GM18498 (cell line): ENCODE measurements at regions not wholly inside any gene's neighbourhood (a gene's known extent, or its start where the extent isn't known, plus 50 kb on each side); places are given as distances from the start of the nearest gene placed in this dataset.

ENCODE experiments used
- ATAC-seq: cut with Tn5 transposase; IDR thresholded peaks from one replicate; pipeline ENCODE4 v1.9.1; 2021; ENCODE audit warnings: mild to moderate bottlenecking, moderate library complexity; ENCODE audit not compliant: unreplicated experiment

DNA sequence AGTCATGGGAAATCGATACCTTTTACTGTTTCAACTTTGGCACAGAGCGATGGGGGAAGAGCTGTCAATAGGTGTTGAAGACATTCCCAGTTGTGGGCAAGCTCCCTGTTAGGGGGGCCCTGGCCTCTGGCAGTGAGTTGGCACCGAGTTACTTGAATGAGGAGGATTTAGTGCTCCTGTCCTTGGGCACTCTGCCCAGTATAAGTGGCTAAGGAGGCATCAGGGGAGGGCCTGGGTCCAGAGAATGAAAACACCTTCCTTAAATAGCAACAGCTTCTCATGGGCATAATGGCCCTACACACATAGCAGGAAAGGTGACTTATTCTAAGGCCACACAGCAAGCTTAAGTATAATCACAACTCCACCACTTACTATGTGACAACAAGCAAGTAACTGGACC, 664.4 kb downstream of the PTPRU start:
- no peak for ATAC-seq

DNA sequence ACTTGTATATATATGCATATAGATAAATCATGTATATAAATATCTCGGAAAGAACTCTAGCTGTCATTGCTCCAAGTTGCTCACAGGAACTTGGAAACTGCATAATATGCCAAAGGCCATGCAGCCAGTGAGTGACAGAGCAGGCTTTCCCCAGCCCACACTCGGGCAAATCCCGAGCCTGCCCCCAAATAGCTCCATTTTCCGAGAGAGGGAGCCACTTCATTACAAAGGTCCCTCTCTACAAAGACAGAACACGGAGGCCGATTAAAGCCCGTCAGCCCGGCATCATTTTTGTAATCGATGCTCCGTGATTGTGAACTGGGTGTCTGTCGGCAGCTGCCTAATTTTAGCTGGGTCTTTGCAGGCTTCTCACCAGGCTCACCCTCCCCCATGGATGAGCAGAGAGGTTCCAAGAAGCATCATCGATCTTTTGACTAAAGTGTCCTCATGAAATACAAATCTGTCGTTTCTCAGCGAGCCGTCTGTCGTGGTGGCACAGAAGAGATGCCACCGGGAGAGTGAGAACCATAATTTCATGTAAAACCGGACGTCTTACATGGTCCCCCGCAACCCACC, 663.9 kb downstream of the PTPRU start:
- no peak for ATAC-seq

DNA sequence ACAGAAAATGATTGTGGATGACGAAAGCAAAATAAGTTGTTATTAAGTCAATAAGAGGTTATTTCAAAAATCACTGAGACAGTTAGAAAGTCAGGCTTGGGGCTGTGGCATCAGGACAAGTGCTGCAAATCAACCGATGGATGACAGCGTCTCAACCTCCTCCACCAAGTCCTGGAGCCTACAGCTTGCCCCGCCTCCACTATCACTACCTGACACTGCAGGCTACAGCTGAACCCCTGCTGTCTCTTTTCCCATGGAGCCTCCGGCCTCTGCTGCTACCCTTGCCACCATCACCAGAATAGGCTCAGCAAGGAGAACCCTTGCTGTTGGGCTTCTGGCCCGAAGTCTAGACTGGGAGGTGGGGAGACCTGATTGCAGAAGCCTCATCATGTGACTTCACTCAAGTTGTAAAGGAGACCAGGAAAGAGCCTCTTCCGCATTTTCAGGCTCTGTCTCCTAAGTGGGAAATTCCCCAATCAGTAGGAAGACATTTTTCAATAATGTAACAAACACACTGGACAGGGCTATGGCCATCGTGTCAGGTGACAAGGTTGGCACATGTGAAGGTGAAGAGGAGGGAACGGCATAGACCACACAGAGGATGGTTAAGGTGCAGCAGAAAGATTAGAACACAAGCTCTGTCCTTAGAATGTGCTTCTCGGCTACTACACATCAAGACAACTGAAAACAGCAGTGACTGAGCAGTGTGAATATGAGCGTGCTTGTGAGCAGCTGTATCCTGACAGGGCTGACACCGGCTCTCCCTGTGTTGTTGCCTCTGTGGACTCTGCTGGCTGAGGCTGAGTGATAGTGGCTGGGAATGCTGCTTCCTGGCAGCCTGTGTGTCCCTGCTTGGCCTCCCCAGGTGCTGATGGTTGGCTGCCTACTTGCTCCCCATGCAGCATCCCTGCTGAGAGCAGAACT, 660.7 kb downstream of the PTPRU start:
- no peak for ATAC-seq

DNA sequence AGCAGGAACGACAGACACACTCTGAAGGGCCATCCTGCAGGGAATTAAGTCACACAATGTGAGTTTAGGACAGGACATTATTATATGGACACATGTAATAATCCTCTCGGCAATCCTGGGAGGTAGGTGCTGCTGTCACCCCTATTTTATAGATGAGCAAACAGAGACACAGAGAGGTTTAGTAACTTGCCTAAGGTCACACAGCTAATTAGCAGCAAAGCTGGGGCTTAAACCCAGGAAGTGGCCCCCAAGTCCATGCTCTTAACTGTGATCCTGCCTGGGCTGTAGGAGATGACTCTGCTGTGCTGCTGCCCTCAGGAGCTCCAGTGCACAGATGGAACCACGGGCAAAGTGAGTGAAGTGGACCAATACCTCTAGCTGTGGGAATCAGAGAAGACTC, 660.0 kb downstream of the PTPRU start:
- no peak for ATAC-seq

DNA sequence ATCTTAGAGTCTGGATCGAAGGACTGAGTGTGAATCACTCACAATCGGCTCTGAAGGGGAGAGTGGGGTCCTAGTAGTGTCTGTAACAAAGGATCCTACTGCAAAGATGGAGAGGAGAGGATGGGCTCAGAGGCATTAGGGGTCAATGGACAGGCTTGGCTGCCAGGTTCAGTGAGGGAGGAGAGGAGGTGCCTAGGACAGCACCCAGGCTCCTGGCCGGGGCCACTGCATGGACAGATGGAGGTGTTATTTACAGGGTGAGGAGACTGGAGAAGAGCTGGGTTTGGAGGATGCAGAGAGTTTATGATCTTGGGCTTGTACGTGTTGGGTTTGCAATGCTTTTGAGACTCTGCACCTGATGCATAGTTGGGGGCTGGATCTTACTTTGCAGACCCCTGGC, 658.9 kb downstream of the PTPRU start:
- ATAC-seq: no peak

DNA sequence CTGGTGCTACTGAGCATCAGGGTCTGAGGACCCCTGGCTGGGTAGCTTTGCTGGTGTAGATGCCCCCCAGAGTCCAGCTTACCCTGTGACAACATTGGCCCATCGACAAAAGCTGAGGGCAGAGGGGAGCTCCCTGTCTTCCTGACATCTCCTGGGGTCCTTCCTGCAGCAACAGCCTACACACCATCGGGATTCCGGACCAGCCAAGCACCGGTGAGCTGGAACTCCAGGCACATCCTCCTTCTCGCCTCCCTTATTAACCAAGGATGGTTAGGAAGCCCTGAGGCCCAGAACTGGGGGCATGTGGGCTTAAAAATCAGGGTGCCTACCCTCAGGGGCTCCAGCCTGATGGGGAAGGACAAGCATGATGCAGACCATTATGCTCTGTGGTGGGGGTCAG, 658.0 kb downstream of the PTPRU start:
- ATAC-seq: no peak

DNA sequence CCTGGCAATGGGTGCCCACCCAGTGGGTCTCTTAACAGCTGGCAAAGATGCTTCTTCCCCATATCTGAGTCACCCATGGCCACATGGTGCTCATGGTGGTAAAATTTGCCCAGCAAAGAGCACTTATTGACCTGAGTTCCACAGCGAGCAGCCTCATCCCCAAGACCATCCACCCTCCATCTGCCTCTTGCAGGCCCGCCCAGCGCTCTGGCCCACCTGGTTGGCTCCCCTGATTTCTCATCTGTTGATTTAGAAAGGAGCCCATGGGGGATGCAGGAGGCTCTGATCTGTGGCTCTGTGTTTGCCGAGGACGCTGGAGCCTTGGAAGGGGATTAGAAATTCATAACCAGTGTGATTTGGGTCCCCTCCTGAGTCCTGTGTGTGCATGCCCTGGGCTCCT, 657.5 kb downstream of the PTPRU start:
- ATAC-seq: no peak

DNA sequence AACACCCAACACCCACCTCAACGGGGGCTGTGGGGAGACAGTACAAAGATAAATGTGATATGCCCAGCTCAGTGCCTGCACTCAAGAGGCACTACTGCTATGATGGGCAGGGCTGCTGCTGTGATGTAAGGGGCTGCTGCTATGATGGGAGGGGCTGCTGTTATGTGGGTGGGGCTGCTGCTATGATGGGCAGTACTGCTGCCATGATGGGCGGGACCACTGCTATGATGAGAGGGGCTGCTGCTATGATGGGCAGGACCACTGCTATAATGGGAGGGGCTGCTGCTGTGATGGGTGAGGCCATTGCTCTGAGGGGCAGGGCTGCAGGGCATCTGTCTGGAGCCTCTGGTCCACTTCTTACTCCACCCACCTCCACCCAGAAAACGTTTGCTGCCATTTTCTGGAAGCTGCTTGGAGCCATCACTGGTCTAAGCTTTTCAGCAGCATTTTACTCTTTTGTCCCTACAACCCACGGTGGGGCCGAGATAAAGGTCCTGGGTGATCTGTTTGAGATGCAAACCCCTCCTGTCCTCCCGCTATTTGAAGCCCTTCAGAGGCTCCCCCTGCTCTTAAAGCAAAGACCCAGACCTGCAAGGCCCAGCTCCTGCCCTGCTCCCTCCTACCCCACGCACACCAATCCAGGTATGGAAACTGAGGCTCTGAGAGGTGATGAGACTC, 656.9 kb downstream of the PTPRU start:
- ATAC-seq: no peak

DNA sequence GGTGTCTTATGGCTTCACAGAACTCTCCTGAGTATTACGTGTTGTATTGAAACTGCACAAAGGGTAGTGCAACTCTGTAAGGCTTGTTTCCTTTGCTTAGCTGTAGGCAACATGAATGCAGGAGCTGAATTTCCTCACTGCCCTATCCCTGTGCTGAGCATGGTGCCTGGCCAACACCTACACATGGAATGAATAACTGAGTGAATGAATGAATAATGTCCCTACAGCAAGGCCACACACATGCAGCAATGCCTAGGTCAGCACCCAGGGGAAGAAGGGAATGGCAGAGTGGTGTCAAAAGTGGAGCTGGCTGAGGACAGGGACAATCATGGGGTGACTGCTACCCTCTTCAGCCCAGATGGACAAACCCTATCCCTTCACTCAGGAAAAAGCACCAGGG, 655.9 kb downstream of the PTPRU start:
- no peak for ATAC-seq

DNA sequence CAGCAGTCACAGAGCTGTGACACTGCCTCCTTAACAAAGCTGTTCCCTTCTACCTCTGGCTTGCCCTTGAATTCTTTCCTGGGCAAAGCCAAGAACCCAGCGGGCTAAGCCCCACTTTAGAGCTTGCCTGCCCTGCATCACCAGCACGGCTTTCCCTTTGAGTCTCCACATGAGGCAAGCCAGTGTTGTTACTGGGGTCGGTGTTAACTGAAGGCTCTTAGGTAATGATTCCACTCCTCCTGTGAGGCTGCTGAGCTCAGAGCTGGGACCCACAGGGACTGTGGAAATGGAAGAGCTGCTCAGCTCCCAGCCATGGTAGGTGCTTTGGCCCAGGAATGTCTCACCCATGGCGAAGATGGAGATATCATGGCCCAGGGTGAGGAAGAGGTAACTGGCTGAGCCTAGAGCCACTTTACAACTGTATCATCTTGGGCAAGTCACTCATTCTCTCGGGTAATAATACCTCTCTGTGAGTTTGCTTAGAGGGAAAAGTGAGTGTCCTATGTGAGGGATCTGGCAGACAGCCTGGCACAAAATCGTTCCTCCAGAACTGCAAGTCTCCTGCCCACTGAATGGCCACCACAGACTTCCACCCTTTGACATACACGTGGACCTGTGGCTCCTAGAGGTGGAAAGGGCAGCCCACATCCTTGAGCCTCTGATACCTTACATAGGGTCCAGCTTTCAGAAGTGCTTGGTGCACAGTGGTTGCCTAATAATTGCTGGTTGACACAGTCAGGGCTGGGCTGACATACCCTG, 654.1 kb downstream of the PTPRU start:
- ATAC-seq: no peak

DNA sequence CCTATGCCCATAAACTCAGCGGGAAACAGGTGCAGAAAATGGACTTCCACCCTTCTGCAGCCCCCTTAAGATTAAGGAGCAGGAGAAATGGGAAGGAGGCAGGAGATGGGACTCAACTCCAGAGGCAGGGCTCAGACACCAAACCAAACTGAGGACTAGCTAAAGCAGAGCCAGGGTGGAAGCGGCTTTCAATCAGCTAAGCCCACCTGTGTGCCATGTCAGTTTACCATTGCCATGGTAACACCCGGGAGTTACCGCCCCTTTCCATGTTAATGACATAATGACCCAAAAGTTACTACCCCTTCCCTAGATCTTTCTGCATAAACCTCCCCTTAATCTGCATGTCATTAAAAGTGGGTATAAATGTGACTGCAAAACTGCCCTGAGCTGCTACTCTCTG, 653.5 kb downstream of the PTPRU start:
- ATAC-seq: no peak

DNA sequence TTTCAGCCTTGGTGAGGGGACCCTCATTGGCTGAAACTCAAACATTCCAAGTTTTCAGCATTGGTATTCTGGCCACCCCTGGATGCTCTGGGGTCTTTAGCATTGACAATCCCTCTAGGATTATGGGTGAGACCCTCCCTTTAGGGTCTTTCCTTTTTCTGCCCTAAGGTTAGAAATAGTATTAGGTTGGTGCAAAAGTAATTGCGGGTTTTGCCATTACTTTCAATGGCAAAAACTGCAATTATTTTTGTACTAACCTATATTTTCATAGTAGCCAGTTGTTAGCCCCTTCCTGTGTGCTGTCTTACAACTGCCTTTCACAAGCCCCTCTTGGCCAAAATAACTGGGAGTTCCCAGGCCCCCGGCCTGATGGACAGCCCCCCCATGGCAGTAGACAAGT, 648.4 kb downstream of the PTPRU start:
- ATAC-seq: no peak

DNA sequence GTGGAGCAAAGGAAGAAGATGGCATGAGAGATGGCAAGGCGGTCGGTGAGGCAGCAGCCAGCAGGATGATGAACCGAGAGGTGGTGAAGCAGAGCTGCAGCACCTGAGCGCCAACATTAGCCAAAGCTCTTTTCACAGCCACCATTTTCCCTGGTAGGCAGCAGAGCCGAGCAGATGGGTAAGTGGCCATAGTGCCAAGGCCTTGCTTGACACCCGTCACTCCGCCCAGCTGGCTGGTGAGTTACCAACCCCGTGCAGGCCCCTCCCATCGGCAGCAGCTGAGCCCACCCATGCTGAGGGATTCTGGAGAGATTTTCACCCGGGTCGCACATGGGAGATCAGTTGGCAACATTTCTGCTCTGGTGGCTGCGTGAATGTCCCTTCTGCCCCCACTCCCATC, 647.7 kb downstream of the PTPRU start:
- no peak for ATAC-seq

DNA sequence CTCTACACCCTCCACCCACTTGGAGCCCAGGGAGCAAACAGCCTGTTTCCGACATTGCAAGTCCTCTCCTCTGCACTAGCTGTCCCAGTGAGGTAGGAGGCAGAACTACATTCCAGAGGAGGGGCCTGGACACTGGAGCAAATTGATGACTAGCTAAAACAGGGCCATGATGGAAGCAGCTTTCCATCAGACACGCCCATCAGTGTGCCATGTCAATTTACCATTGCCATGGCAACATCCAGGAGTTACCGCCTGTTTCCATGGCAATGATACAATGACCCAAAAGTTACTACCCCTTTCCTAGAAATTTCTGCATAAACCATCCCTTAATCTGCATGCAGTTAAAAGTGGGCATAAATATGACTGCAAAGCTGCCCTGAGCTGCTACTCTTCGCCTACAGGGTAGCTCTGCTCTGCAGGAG, 647.1 kb downstream of the PTPRU start:
- no peak for ATAC-seq

DNA sequence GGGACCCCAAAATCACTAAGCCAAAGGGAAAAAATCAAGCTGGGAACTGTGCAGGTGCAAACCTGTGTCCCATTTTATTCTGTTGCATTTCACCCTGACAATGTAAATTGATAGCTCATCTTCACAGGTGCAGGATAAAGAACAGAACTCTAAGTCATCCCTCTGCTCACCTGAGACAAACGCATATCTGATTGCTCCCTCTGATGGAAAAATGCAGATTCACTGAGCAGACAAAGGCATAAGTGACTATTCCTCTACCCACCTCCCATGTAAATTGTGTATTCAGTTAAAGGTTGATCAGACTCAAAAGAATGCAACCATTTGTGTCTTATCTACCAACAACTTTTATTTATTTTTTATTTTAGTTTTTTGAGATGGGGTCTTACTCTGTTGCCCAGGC, 644.2 kb downstream of the PTPRU start:
- no peak for ATAC-seq

DNA sequence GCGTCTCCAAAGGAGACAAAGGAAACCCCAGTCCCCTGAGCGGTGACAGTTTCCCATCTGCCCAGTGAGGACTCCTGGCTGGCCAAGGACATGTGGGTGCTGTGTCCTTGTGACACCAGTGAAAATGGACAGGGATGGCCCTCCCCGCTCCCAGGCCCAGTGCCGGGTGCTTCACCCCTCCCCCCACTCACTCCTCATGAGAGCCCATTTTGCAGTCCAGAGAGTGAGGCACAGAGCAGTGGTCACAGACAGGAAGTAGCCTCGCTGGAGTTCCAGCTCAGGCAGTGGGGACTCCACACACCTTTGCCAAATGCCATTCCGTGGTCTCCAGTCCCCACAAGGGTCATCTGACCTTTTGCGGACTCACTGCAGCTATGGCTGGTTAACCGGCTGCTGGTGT, 642.9 kb downstream of the PTPRU start:
- no peak for ATAC-seq

DNA sequence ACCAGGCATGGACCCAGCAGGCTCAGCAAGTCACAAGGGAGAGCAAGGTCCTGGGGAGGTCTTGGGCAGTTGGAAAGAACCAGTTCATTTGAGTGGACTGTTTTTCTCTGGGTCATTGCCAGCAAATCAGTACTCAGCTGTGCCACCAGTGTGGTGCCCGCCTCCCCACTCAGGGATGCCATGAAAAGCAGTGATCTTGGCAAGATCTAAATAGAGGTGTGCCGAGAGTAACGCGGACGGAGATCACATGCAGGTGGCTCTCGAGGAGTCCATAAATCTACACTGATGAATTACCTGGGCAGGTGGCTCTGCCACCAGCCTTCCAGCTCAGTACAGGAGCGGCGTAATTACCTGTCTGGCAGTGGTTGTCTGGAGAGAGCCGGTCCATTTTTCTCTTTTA, 642.2 kb downstream of the PTPRU start:
- no peak for ATAC-seq

DNA sequence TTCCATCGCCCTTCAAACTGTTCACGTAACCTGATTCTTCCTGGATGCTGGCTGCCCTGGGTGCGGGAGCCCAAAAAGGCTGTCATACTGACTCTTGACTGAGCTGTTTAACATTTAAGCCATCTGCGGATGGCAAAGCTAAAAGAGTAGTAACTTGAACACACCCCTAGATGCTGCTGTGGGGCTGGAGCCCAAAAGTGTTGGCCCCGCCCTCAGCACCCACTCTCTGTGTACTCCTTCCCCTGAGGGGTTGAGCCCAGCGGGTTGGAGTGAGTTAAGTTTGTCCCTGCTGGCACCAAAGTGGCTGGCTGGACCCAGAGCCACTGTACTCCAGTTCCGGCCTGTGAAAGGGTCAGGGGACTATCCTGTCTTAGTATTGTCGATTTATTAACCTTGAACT, 640.6 kb downstream of the PTPRU start:
- no peak for ATAC-seq

DNA sequence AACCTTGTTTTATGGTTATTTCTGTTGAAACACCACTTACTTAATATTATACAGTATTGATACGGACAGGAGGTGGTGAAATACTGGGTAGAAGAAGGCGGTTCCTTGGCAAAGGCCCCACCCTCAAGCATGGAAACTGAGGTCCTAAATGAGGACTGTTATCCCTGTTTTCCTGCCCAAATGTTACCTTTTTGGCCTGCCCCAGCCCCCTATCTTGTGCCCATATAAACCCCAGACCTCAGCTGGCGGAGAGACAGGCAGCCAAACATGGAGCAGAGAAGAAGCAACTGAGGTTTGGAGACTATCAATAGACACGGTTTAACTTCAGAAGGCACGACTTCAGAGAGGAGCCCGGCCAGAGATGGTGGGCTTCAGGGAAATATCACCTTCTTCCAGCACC, 640.1 kb downstream of the PTPRU start:
- ATAC-seq: no peak

DNA sequence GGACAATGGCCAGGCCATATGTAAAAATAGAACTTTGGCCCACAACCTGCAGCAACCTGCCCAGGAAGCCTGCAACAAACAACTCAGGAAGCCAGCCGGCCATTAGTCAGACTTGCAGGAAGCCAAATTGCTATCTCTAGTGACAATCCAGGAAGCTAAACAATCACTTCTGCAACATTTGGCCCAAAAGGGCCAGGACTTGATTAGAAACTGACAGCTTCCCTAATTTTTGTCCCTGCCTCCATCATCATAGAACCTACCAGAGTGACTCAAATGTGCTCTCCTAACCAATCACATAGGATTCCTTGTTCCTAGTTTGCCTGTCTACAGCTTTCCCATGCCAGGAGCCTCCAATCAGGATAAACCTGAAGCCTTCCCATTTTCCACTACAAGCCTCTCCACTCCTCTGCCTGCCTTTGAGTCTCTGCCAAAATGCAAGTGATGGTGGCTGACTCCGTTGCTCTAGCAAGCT, 639.3 kb downstream of the PTPRU start:
- no peak for ATAC-seq

DNA sequence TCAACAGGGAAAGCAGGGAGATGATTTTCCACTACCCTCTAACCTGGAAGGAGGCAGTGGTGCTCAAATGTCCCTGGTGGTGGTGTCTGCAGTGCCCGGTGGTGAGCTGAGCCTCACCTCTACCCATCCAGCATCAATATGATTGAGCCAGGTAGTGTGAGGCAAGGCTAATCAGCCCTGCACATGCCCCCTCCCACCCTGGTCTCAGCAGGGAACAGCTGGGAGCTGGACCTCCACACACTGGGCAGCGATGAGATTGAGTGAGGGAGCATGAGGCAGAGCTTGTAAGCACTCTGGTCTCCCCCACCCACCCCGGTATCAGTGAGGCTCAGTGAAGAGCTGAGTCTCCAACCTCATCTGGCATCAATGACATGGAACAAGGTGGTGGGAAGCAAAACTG, 634.3 kb downstream of the PTPRU start:
- ATAC-seq: no peak
